HepG2 (cell line): ENCODE measurements at regions not wholly inside any gene's neighbourhood (a gene's known extent, or its start where the extent isn't known, plus 50 kb on each side); places are given as distances from the start of the nearest gene placed in this dataset.
"Not testable (repeated sequence)": the region's sequence is repeated elsewhere in the genome, so short reads cannot be mapped to it uniquely, and the experiment has no call there.

Source experiments
- ARID4A ChIP-seq: sonication (generic); formaldehyde crosslinking; IDR thresholded peaks from 2 replicates; pipeline ENCODE4 v1.5.0; 2020; ENCODE audit warnings: mild to moderate bottlenecking, missing genetic modification reagents, borderline replicate concordance
- ASH2L ChIP-seq: fragments of 300-600, 200-600 bp; sonication (generic); IDR thresholded peaks from 2 replicates; pipeline ENCODE4 v1.7.0; 2017; ENCODE audit warnings: low read depth, mild to moderate bottlenecking, moderate library complexity, mixed read lengths, low read length; ENCODE audit not compliant: insufficient read length
- CHD2 ChIP-seq: IDR thresholded peaks from 2 replicates; pipeline ENCODE4 v1.6.1; 2011; ENCODE audit warnings: low read depth, low read length, improper control_type of control experiment
- ESRRA ChIP-seq: sonication (generic); formaldehyde crosslinking; IDR thresholded peaks from 2 replicates; pipeline ENCODE4 v1.5.1; 2020; ENCODE audit warnings: mild to moderate bottlenecking, low read depth, missing genetic modification reagents
- FOXP1 ChIP-seq, 2 experiments: fragments of 450-650 bp in 1 of 2; IDR thresholded peaks; 2 replicates each; pipeline ENCODE4 v1.6.1; 2017 to 2018; ENCODE audit warnings: antibody characterized with exemption in 1 of 2
- HDAC2 ChIP-seq: sonication (generic); formaldehyde crosslinking; IDR thresholded peaks from 2 replicates; pipeline ENCODE4 v1.4.0; 2020; ENCODE audit warnings: missing genetic modification reagents
- MXI1 ChIP-seq: IDR thresholded peaks from 3 replicates; pipeline ENCODE4 v1.6.1; 2012; ENCODE audit warnings: low read depth, low read length, inconsistent platforms, borderline replicate concordance
- RELA ChIP-seq: sonication (generic); formaldehyde crosslinking; IDR thresholded peaks from 2 replicates; pipeline ENCODE4 v1.4.0; 2020; ENCODE audit warnings: missing genetic modification reagents
- SMARCC2 ChIP-seq: fragments of 450-650 bp; IDR thresholded peaks from 2 replicates; pipeline ENCODE4 v1.6.1; 2017; ENCODE audit warnings: antibody characterized with exemption, mild to moderate bottlenecking
- ZBTB8A ChIP-seq: sonication (generic); formaldehyde crosslinking; IDR thresholded peaks from 2 replicates; pipeline ENCODE4 v1.4.0; 2020; ENCODE audit warnings: mild to moderate bottlenecking, low read depth, missing genetic modification reagents, borderline replicate concordance

- not testable (repeated sequence) for TF ChIP-seq ASH2L; SMARCC2; MXI1; ESRRA (CRISPR knock-in tag); ZBTB8A; RELA (CRISPR knock-in tag); ARID4A; HDAC2 (CRISPR knock-in tag); CHD2; FOXP1 (IDR thresholded peaks at IDR 0.05); FOXP1 (CRISPR knock-in tag; IDR thresholded peaks at IDR 0.05)
These were observed 186.9 kb upstream of the TBX22 start for GRCh38 chrX:79827611-79828010.
